MV-4-11 (cell line): ENCODE measurements at regions not wholly inside any gene's neighbourhood (a gene's known extent, or its start where the extent isn't known, plus 50 kb on each side); places are given as distances from the start of the nearest gene placed in this dataset.
"Not testable (repeated sequence)": the region's sequence is repeated elsewhere in the genome, so short reads cannot be mapped to it uniquely, and the experiment has no call there.

Experiments
- DNase-seq: peaks from one replicate; lab custom pipeline; 2025; lab: John Stamatoyannopoulos, UW

- DNase-seq = no peak
Measured at GRCh38 chr22:19599626-19600243, 75.5 kb upstream of the CLDN5 start.

DNA sequence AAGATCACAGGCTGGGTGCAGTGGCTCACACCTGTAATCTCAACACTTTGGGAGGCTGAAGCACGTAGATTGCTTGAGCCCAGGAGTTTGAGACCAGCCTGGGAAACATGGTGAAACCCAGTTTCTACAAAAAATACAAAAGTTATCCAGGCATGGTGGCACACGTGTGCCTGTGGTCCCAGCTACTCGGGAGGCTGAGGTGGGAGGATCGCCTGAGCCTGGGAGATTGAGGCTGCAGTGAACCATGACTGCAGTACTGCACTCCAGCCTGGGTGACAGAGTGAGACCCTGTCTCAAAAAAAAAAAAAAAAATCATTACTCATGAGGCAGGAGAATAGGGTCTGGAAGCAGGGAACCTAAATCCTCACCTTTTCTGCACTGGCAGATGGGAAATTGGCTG, 79.1 kb upstream of the CLDN5 start:
- not testable (repeated sequence) for DNase-seq

DNA sequence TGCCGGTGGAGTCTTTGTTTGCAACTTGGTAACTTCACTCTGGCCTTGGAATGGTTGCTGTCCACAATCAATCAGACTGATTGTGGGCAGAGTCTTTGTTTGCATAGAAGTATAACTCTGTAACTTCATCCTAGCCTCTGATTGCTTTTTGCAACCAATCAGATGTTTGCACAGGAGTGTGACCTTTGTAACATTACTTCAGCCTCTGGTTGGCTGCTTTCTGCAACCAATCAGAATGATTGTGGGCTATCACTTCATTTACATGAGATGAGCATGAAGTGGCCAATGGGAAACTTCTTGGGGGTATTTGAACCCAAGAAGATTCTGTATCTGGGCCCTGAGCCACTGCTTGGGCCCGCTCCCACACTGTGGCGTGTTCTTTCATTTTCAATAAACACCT, 79.6 kb upstream of the CLDN5 start:
- no peak for DNase-seq

DNA sequence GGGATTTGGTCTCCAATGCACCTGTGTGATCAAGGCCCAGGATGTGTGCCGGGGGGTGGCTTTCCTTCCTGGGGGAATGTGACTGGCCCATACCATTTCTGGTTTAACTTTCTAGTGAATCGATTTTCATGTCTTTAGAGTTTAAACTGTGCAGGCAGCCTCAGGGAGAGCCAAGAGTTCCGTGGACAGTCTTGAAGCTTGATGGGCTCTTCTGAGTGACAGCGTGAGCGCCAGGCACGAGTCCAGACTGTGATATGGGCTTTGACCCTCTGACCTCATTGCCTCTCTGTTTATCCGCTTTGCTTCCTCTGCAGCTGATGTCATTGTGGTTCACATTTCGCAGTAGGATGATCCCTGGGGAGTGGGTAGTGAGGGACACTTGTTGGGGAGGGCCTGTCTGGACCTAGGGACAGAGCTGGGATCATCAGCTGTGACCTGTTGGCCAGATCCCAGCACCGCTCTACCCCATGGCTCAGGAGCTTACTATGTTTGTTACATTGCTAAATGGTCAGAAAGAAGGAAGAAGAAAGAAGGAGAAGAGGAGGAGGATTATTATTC, 80.6 kb upstream of the CLDN5 start:
- DNase-seq = peak; percentile 38

DNA sequence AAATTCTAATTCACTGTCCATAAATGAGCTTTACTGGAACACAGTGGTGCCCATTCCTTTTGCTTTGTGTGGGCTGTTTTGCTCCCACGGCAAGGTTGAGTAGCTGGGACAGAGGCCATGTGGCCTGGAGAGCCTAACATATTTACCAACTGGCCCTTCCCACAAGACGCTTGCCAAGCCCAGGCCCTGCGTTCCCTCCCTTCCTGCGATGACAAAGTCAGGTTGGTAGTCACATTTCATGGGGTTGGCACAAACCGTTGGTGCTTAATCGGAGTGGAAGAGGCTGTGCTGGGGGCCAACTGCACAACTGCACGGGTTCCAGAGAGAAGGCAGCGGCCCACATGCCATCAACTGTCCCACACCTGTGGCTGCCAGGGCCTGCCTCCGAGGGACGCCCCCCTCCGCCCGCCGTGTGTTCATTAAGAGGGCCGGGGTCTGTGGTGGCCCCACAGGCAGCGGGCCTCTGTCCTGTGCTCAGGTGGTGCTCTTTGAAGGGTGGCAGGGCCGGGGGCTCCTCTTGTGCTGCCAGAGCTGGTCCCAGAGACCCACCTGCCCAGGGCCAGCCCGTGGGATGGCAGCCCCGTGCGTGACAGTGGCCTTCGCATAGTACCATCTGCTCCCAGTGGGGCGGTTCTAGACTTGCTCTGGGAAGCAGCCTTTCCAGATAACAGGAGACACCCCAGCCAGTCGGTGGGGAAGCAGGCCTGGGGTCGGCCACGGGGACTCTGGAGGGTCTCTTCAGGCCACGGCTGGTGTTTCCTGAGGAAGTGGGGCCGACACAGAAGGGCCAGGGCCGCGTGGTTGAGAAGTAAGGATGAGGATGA, 81.5 kb upstream of the CLDN5 start:
- DNase-seq = no peak

GRCh38 chr22:19606332-19607191, 82.4 kb upstream of the CLDN5 start:
- DNase-seq = no peak

GRCh38 chr22:19607192-19608002, 83.2 kb upstream of the CLDN5 start:
- no peak for DNase-seq

DNA sequence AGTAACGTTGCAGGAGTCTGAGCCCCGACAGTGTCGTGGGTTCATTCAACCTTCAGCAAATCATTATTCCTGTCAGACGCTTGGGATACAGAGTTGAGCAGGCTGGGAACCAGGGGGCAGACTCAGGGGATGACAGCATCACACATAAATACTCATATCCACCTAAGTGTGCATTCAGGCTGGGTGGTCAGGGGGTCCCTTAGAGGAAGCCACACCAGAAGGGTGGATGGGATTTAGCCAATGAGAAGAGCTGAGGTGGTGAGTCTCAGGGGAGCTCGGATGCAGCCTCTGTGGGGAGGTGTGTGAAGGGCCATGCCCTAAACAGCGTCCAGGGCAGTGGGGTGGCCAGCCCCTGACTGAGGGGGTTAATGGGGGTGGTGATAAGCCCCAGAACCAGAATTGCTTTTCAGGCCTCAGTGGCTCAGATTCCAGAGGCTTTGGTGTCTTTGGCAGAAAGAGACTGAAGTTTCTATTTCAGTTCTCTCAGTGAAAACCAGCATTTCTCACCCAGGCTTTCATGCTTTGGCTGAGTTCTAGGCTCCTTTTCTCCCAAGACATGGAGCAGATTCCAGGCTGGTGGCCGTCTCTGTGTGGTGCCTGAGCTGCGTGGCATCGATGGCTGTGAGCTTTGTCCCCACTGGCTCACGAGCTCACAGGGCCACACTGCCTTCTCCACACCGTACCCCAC, 83.9 kb upstream of the CLDN5 start:
- no peak for DNase-seq

DNA sequence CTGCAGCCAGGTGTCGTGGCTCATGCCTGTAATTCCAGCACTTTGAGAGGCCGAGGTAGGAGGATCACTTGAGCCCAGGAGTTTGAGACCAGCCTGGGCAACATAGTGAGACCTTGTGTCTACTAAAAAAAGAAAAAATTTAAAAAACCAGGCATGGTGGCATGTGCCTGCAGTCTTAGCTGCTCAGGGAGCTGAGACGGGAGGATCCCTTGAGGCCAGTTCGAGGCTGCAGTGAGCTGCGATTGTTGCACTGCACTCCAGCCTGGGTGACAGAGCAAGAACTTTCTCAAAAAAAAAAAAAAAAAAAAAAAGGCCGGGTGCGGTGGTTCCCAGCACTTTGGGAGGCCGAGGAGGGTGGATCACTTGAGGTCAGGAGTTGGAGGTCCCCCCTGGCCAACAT, 85.5 kb upstream of the CLDN5 start:
- not testable (repeated sequence) for DNase-seq

DNA sequence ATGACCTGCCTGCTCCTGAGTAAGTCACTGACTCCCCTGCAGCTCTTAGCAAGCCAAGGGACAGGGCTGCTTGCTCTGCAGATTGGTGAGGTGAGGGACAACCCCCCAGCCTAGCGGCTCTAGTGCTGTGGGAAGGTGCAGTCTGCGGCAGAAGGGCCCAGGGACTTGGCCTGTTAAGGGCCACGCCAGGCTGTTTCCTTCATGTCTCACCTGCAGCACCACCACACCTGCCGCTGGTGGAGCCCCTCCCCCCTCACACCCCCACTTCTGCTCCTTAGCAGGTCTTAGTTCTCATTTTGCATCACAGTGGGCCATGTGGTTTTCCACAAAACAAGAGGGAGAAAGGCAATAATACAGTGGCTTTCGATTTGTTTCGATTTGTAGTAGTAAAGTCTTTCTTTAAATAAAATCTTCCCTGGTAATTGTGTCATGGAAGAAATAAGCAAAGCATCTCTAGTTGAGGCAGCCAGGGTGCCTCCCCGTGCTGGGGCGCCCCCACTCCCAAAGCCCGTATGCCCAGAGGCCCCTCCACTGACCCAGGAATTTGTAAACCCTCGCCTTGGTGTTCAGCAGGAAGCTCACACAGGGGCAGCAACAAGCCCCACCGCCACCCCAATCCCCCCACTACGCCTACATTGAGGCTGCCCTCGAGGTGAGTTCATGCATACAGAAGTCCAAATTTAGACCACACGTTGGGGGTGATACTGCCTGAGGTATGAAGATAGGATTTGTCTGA, 86.5 kb upstream of the CLDN5 start:
- DNase-seq = no peak

DNA sequence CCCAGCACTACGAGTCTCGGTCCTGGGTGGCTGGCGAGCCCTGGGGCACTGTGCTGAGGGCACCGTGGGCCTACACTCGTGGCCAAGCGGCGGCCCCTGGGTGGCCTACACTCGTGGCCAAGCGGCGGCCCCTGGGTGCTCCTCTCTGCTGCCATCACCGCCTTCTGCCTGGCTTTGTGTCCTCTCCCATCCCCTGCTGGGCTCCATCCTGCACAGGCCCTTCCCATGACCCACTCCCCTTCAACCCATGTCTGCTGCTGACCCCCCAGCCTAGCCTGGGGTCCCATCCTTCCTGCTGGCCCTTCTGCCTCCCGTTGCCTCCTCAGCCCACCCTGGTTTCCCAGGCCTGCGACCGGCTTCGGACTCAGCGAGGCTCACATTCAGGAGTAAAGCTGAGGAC, 87.4 kb upstream of the CLDN5 start:
- DNase-seq = no peak

GRCh38 chr22:19612866-19613572, 88.8 kb upstream of the CLDN5 start:
- peak; percentile 82 for DNase-seq

GRCh38 chr22:19614536-19614863, 90.3 kb upstream of the CLDN5 start:
- DNase-seq = no peak

DNA sequence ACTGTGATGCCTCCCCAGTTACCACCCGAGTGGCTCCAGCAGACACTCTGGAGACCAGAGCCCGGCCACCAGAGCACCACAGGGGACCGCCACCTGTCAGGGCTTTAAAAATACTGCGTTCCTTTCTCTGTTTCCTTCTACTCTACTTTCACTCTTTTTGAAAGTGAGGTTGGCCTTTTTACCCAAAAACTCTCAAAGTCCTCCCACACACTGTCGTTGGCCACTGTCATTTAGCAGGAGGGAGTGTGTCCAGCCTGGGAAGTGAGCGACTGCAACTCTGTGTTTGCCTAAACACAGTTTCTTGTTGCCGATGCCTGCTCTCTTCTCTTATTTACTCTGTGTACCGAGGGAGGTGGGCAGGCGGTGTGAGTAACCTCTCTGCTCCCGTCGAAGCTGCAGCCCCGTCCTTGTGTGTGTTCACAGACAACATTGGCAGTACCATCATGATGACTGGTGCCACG, 90.8 kb upstream of the CLDN5 start:
- peak; percentile 29 for DNase-seq

DNA sequence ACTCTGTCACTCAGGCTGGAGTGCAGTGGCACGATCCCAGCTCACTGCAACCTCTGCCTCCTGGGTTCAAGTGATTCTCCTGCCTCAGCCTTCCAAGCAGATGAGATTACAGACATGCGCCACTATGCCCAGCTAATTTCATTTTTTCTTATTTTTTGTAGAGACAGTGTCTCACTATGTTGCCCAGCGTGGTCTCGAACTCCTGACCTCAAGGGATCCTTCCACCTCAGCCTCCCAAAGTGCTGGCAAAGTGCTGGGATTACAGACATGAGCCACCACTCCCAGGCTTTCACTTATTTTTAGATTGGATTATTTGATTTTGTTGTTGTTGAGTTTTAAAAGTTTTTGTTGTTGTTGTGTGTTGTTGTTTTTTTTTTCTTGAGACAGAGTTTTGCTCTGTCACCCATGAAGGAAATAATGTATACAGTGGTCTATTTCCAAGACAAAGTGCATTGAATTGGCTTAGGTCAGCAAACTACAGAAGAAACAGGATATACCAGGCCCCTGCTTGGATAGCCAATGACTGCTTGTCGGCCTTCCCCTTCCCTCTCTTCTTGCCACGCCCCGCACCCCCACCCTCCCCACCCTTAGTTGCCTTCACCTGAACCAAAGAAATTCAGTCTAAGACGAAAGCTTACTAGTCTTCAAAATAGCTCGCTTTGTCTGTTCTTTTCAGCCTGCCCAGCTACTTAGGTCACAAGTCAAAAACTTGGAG, 91.8 kb upstream of the CLDN5 start:
- no peak for DNase-seq

- peak; percentile 60 for DNase-seq
Measured at GRCh38 chr22:19619144-19620009, 94.9 kb upstream of the SEPTIN5 start.

DNA sequence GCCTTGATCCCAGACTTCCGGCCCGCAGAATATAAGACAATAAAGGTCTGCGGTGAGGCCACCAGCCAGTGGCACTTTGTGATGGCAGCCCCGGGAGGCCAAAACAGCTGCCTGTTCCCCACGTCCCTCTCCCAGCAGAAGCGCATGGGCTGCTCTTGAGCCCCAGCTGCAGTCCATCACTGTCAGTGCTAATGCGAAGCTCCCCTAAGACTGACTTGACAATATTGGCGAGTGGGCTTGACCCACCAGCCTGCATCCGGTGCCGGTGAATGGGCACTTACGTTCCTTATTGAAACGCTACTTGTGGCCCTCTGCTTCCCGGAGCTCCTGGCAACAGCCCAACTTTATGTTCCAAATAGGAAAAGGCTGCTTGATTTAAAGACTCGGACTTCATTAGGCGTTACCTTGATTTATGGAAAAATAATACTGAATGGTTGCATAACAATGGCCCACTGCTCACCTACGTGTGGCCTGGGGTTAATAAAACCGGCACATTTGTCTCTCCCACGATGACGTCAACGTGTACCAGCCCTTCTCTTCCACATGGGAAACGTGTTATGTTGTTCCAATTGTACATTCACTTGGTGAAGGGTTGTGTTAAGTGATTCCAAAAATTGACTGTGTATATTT, 93.4 kb upstream of the SEPTIN5 start:
- no peak for DNase-seq
